Spleen (tissue), 11 donors: ENCODE measurements at regions not wholly inside any gene's neighbourhood (a gene's known extent, or its start where the extent isn't known, plus 50 kb on each side); places are given as distances from the start of the nearest gene placed in this dataset.

Experiments used
- DNase-seq: peaks from one replicate; pipeline ENCODE4 v3.0.0-alpha.2; 2020
- H3K27ac ChIP-seq, 8 donors: fragments of 200-600 bp; sonication (generic) in 7 of 8; 1 replicate in 4 of 8; 2 replicates in 4 of 8; pipeline versions ENCODE4 v1.5.0 to v1.8.0; 2016 to 2021; ENCODE audit warnings: inconsistent platforms in 4 of 8, mild to moderate bottlenecking in 4 of 8, moderate library complexity in 1 of 8
- H3K27me3 ChIP-seq, 7 donors: fragments of 200-600 bp; sonication (generic) in 6 of 7; replicated peaks in 1 of 7; 1 replicate in 4 of 7; 2 replicates in 3 of 7; pipeline versions ENCODE4 v1.5.0 to v1.8.0; 2016 to 2021; ENCODE audit warnings: inconsistent platforms in 3 of 7, mild to moderate bottlenecking in 1 of 7
- H3K36me3 ChIP-seq, 6 donors: fragments of 200-600 bp; sonication (generic) in 5 of 6; 1 replicate in 4 of 6; 2 replicates in 2 of 6; pipeline versions ENCODE4 v1.5.0 to v1.8.0; 2016 to 2021; ENCODE audit warnings: inconsistent platforms in 2 of 6
- H3K4me1 ChIP-seq, 6 donors: fragments of 200-600 bp; sonication (generic) in 5 of 6; 1 replicate in 3 of 6; 2 replicates in 3 of 6; pipeline versions ENCODE4 v1.5.0 to v1.8.0; 2016 to 2021; ENCODE audit warnings: inconsistent platforms in 3 of 6
- H3K4me3 ChIP-seq, 8 donors: fragments of 200-600 bp; sonication (generic) in 7 of 8; 1 replicate in 4 of 8; 2 replicates in 4 of 8; pipeline versions ENCODE4 v1.5.0 to v1.8.0; 2016 to 2021; ENCODE audit warnings: inconsistent platforms in 4 of 8, mild to moderate bottlenecking in 4 of 8, moderate library complexity in 2 of 8
- H3K9me3 ChIP-seq, 8 donors: fragments of 200-600 bp; sonication (generic) in 7 of 8; 1 replicate in 4 of 8; 2 replicates in 4 of 8; pipeline versions ENCODE4 v1.5.0 to v1.8.0; 2016 to 2021; ENCODE audit warnings: inconsistent platforms in 4 of 8
- POLR2A ChIP-seq, 3 donors: fragments of 450-650 bp; IDR thresholded peaks; one replicate each; pipeline ENCODE4 v1.5.1; 2017; ENCODE audit warnings: antibody characterized with exemption in 3 of 3, mild to moderate bottlenecking in 1 of 3
- POLR2AphosphoS5 ChIP-seq, 3 donors: sonication (generic); formaldehyde crosslinking; IDR thresholded peaks; one replicate each; pipeline ENCODE4 v1.5.1; 2017; ENCODE audit warnings: antibody characterized with exemption in 3 of 3
- WGBS, 5 donors: extraction: QIAGEN DNeasy Blood & Tissue Kit in 3 of 5; methylation state at CpG; one replicate each; pipeline versions ENCODE4 v1.1.5 to v1.1.7; 2013 to 2018; 5-methylcytosine and 5-hydroxymethylcytosine counted together
- intact Hi-C: fragments of 100-400 bp; cut with DNase I; formaldehyde crosslinking; loops from one replicate; pipeline ENCODE4 v1.15.0; 2023; ENCODE audit warnings: low total_unique reads
- TF ChIP-seq, protein P1 (sequence below), 11 experiments: fragments of 200-600 bp in 7 of 11; fragments of 450-650 bp in 4 of 11; sonication (generic) in 4 of 11; IDR thresholded peaks in 8 of 11; conservative IDR thresholded peaks in 3 of 11; 1 replicate in 7 of 11; 2 replicates in 4 of 11; pipeline versions ENCODE4 v1.4.0 to v1.8.0; 2016 to 2021; ENCODE audit warnings: antibody characterized with exemption in 11 of 11, inconsistent platforms in 4 of 11, mild to moderate bottlenecking in 1 of 11
- donor health status: healthy with polysubstance abuse.
- donor health status: DM: no; HTN: no; CAD: no; lungs with moderate emphysema.
- donor health status: DM: no; HTN: no; CAD: no.
- donor health status: Bipolar disorder and iron deficiency.
- donor health status: healthy.
- donor health status: DM: no; HTN: no; CAD: no.
- donor health status: DM: yes; HTN: yes; CAD: no.

DNA sequence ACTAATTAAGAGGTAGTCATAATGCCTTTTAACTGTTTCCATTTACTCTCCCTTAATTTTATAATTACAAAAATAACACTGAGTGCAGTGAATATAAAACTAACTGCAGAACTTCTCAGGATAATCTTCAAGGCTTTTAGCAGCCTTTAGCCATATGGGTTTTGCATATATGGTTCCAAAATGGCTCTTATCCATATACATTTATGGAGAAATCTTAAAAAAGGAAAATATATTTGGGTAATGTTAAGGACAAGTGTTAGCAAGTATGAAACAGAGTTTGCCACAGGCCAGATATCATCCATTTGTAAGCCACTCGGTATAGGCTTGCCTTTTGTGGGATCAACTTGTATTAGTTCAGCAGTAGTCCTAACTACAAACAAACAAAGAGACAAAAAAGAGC, 423.4 kb downstream of the PDHA2 start:
- TF ChIP-seq POLR2A (IDR thresholded peaks at IDR 0.05) (no peak), POLR2AphosphoS5 (IDR thresholded peaks at IDR 0.05) (no peak)
- TF ChIP-seq, protein P1, sequence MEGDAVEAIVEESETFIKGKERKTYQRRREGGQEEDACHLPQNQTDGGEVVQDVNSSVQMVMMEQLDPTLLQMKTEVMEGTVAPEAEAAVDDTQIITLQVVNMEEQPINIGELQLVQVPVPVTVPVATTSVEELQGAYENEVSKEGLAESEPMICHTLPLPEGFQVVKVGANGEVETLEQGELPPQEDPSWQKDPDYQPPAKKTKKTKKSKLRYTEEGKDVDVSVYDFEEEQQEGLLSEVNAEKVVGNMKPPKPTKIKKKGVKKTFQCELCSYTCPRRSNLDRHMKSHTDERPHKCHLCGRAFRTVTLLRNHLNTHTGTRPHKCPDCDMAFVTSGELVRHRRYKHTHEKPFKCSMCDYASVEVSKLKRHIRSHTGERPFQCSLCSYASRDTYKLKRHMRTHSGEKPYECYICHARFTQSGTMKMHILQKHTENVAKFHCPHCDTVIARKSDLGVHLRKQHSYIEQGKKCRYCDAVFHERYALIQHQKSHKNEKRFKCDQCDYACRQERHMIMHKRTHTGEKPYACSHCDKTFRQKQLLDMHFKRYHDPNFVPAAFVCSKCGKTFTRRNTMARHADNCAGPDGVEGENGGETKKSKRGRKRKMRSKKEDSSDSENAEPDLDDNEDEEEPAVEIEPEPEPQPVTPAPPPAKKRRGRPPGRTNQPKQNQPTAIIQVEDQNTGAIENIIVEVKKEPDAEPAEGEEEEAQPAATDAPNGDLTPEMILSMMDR (IDR thresholded peaks at IDR 0.05 in 8 of 11, conservative IDR thresholded peaks at IDR 0.05 in 3 of 11): no peak
- no peaks in the 10 kb centered on the region for H3K36me3 ChIP-seq
- H3K4me3 ChIP-seq: no peak overlapping the region
- H3K27ac ChIP-seq: no peak overlapping the region
- no peaks in the 10 kb centered on the region for H3K4me1 ChIP-seq
- H3K27me3 ChIP-seq: no peaks in the 10 kb centered on the region
- no peak for DNase-seq
- 74 to 81% (median 80%) methylated on average over 1 of the region's 1 CpG for WGBS, 5 donors
- intact Hi-C loops: no loop called here
- H3K9me3 ChIP-seq: peaks cover 0 to 6% (median 0%) of the 10 kb centered on the region in 8 donors

DNA sequence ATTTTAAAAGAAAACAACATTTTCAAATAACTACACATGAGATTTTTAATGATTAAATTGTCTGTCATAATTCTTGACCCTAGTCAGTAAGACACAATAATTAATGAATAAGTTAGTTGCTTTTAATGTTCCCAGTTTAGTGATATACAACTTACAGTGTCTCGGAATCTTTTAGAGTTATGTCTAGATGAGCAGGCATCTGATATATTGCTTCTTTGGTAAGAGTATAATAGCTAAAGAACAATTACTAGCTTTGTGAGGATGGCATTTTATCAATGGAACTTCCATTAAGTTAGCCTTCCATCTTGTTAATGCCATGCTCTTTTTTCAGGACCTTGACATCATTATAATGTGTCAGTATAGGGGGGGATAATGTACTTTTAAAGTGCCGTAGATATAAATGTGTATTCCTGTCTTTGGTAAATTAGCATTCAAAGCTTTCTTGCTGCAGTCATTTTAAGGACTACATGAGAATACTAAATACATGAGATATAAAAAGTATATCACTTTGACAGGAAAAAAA, 425.1 kb downstream of the PDHA2 start:
- no peak for DNase-seq
- H3K9me3 ChIP-seq: peaks cover 0 to 6% (median 0%) of the 10 kb centered on the region in 8 donors
- no peaks in the 10 kb centered on the region for H3K4me1 ChIP-seq
- no peak overlapping the region for H3K4me3 ChIP-seq
- H3K27me3 ChIP-seq: no peaks in the 10 kb centered on the region
- no peak overlapping the region for H3K27ac ChIP-seq
- intact Hi-C loops: no loop called here
- TF ChIP-seq, protein P1 (IDR thresholded peaks at IDR 0.05 in 8 of 11, conservative IDR thresholded peaks at IDR 0.05 in 3 of 11): no peak
- TF ChIP-seq POLR2A (IDR thresholded peaks at IDR 0.05) (no peak), POLR2AphosphoS5 (IDR thresholded peaks at IDR 0.05) (no peak)
- WGBS, 5 donors: 83 to 91% (median 87%) methylated on average over 2 of the region's 2 CpGs
- no peaks in the 10 kb centered on the region for H3K36me3 ChIP-seq

DNA sequence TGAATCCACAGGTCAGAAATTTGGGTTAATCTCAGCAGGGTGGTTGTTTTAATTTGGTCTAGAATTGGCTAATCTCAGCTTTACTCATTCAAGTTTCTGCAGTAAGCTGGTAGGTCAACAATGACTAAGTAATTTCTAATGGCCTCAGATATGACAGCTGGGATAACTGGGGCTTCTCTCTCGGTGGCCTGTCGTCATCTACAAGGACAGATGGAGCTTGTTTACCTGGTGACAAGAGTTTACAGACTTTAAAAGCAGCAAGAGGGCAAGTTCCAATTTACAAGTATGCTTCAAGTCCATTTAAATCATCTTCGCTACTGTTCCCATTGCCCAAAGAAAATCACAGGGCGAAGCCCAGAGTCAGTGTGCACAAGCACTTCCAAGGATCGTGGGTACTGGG, 453.9 kb downstream of the PDHA2 start:
- no peaks in the 10 kb centered on the region for H3K36me3 ChIP-seq
- DNase-seq: no peak
- H3K27me3 ChIP-seq: no peaks in the 10 kb centered on the region
- WGBS, 5 donors: 65 to 89% (median 76%) methylated on average over 5 of the region's 5 CpGs
- H3K27ac ChIP-seq: no peak overlapping the region
- no peak overlapping the region for H3K4me3 ChIP-seq
- intact Hi-C loops: no loop called here
- no peaks in the 10 kb centered on the region for H3K9me3 ChIP-seq
- H3K4me1 ChIP-seq: no peaks in the 10 kb centered on the region
- TF ChIP-seq POLR2AphosphoS5 (IDR thresholded peaks at IDR 0.05) (no peak), POLR2A (IDR thresholded peaks at IDR 0.05) (no peak)
- TF ChIP-seq, protein P1 (IDR thresholded peaks at IDR 0.05 in 8 of 11, conservative IDR thresholded peaks at IDR 0.05 in 3 of 11): no peak

DNA sequence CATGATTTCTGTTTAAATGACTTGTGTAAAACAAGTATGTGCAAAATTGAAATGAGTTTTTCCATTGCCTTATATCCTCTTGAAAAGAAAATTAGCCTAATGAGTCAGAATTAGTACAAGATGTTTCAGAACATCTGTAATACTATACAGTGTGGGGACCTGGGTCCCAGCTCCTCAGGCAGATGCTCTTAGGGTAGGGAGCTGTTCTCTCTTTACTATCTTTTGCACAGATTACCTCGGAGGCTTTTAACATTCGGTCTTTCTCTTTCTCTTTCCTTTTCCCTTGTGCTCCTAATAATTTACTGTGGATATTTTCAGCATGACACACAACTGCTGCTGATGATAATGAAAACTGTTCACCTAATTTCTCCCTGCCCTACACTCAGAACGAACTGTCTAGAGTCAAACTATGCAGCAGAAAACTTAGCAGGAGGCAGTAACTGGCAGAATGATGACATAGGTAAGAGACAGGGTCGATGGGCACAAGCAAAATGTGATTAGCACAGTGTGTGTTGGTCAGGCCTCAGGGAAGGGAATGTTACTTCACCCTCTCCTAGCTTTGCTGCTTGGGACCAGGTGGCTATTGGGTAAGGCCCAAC, 455.3 kb downstream of the PDHA2 start:
- no peak overlapping the region for H3K4me3 ChIP-seq
- H3K27ac ChIP-seq: no peak overlapping the region
- no peaks in the 10 kb centered on the region for H3K36me3 ChIP-seq
- no peaks in the 10 kb centered on the region for H3K9me3 ChIP-seq
- intact Hi-C loops: no loop called here
- DNase-seq: no peak
- H3K4me1 ChIP-seq: no peaks in the 10 kb centered on the region
- WGBS, 5 donors: 61 to 73% (median 68%) methylated on average over 4 of the region's 4 CpGs
- TF ChIP-seq, protein P1 (IDR thresholded peaks at IDR 0.05 in 8 of 11, conservative IDR thresholded peaks at IDR 0.05 in 3 of 11): no peak
- TF ChIP-seq POLR2A (IDR thresholded peaks at IDR 0.05) (no peak), POLR2AphosphoS5 (IDR thresholded peaks at IDR 0.05) (no peak)
- no peaks in the 10 kb centered on the region for H3K27me3 ChIP-seq
